H1 (cell line): ENCODE measurements at regions not wholly inside any gene's neighbourhood (a gene's known extent, or its start where the extent isn't known, plus 50 kb on each side); places are given as distances from the start of the nearest gene placed in this dataset.

Experiments used
- CEBPB ChIP-seq: IDR thresholded peaks from 2 replicates; pipeline ENCODE4 v1.6.1; 2012; ENCODE audit warnings: low read depth, low read length
- CHD1 ChIP-seq: IDR thresholded peaks from 2 replicates; pipeline ENCODE4 v1.6.1; 2012; ENCODE audit warnings: low read depth, low read length, improper control_type of control experiment
- TAF1 ChIP-seq: IDR thresholded peaks from 2 replicates; pipeline ENCODE4 v1.6.1; 2011; ENCODE audit warnings: mild to moderate bottlenecking, low read depth, low read length

DNA sequence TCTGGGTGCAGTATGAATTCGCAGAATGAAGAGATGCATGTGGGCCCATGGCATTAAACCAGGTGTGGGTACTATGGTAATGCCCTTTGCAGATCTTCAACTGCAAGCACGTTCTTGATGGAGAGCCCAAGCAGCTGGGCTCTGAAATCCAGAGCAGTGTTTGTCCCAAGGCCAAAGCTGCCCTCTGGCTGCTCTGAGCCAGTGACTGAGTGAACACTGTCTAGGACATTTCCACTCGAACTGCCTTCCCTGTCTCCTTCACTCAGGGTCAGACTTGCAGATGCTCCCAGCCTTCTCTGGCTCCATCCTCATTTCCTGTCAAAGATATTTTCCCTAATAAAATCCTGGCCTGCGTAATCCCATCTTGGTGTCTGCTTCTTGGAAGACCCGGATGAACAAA, 80.2 kb upstream of the GJB6 start (continued):
- no peak for TF ChIP-seq TAF1
- no peak for TF ChIP-seq CHD1
- TF ChIP-seq CEBPB = no peak
